WERI-Rb-1 (cell line): ENCODE measurements at regions not wholly inside any gene's neighbourhood (a gene's known extent, or its start where the extent isn't known, plus 50 kb on each side); places are given as distances from the start of the nearest gene placed in this dataset.

Experiments
- DNase-seq: peaks from one replicate; pipeline ENCODE4 v3.0.0-alpha.2; 2020
- H3K27ac ChIP-seq: fragments of 250-450 bp; sonication (Bioruptor Pico); 2 replicates; pipeline ENCODE4 v1.5.1; 2020; ENCODE audit warnings: mild to moderate bottlenecking, moderate library complexity
- H3K27me3 ChIP-seq: fragments of 250-450 bp; sonication (Bioruptor Pico); 2 replicates; pipeline ENCODE4 v1.5.1; 2021; ENCODE audit warnings: mild to moderate bottlenecking, low read depth, moderate library complexity; ENCODE audit not compliant: insufficient read depth, severe bottlenecking
- H3K36me3 ChIP-seq: fragments of 250-450 bp; sonication (Bioruptor Pico); 2 replicates; pipeline ENCODE4 v1.5.1; 2020; ENCODE audit warnings: mild to moderate bottlenecking, moderate library complexity
- H3K4me3 ChIP-seq: 2 replicates; pipeline ENCODE4 v1.5.1; 2011; ENCODE audit warnings: low read depth, mild to moderate bottlenecking, control low read depth, low read length
- H3K9me3 ChIP-seq: fragments of 250-450 bp; sonication (Bioruptor Pico); 2 replicates; pipeline ENCODE4 v1.5.1; 2021; ENCODE audit warnings: mild to moderate bottlenecking, moderate library complexity; ENCODE audit not compliant: severe bottlenecking
- CTCF ChIP-seq: IDR thresholded peaks from 2 replicates; pipeline ENCODE4 v1.5.1; 2011; ENCODE audit warnings: low read depth, mild to moderate bottlenecking, control low read depth, inconsistent platforms, low read length

GRCh38 chr13:78993792-78994191 is 334.8 kb upstream of the OBI1 start:
- TF ChIP-seq CTCF = no peak
- Histone ChIP-seq H3K27me3 (no peaks in the 10 kb centered on the region), H3K9me3 (no peaks in the 10 kb centered on the region), H3K36me3 (no peaks in the 10 kb centered on the region), H3K27ac (no peak overlapping the region), H3K4me3 (no peak overlapping the region)
- peak; percentile 12 for DNase-seq

GRCh38 chr13:78981913-78982312 is 323.0 kb upstream of the OBI1 start:
- DNase-seq = no peak
- H3K36me3 ChIP-seq = no peaks in the 10 kb centered on the region
- no peak for TF ChIP-seq CTCF
- H3K4me3 ChIP-seq = no peak overlapping the region
- no peak overlapping the region for H3K27ac ChIP-seq
- no peaks in the 10 kb centered on the region for H3K27me3 ChIP-seq
- H3K9me3 ChIP-seq = no peaks in the 10 kb centered on the region

- no peak for TF ChIP-seq CTCF
- no peaks in the 10 kb centered on the region for H3K9me3 ChIP-seq
- no peaks in the 10 kb centered on the region for H3K36me3 ChIP-seq
- no peak overlapping the region for H3K4me3 ChIP-seq
- H3K27ac ChIP-seq = no peak overlapping the region
- H3K27me3 ChIP-seq = no peaks in the 10 kb centered on the region
- DNase-seq = no peak
Measured at GRCh38 chr13:78979349-78979748, 320.4 kb upstream of the OBI1 start.

GRCh38 chr13:78978381-78978998 is 319.5 kb upstream of the OBI1 start:
- Histone ChIP-seq H3K27ac (no peak overlapping the region), H3K4me3 (no peak overlapping the region), H3K9me3 (no peaks in the 10 kb centered on the region), H3K36me3 (no peaks in the 10 kb centered on the region), H3K27me3 (no peaks in the 10 kb centered on the region)
- TF ChIP-seq CTCF = peak; percentile 41; the same call in 1 of the 2 replicates
- peak; percentile 33 for DNase-seq

- TF ChIP-seq CTCF = no peak
- DNase-seq = no peak
Measured at GRCh38 chr13:78977311-78977710, 318.4 kb upstream of the OBI1 start.

GRCh38 chr13:78976696-78977095 is 317.7 kb upstream of the OBI1 start:
- Histone ChIP-seq H3K27me3 (no peaks in the 10 kb centered on the region), H3K9me3 (no peaks in the 10 kb centered on the region), H3K27ac (no peak overlapping the region), H3K4me3 (no peak overlapping the region), H3K36me3 (no peaks in the 10 kb centered on the region)
- DNase-seq = no peak
- TF ChIP-seq CTCF = no peak

More at GRCh38 chr13:78977311-78977710, 318.4 kb upstream of the OBI1 start:
- no peaks in the 10 kb centered on the region for H3K9me3 ChIP-seq
- no peak overlapping the region for H3K27ac ChIP-seq
- H3K4me3 ChIP-seq = no peak overlapping the region
- no peaks in the 10 kb centered on the region for H3K36me3 ChIP-seq
- no peaks in the 10 kb centered on the region for H3K27me3 ChIP-seq
